Activated CD4-positive, alpha-beta T cell treated with anti-CD3 and anti-CD28 coated beads for 4 hours (primary cell): ENCODE measurements at regions not wholly inside any gene's neighbourhood (a gene's known extent, or its start where the extent isn't known, plus 50 kb on each side); places are given as distances from the start of the nearest gene placed in this dataset.

ENCODE experiments used
- DNase-seq, 2 donors: peaks; one replicate each; pipeline ENCODE4 v3.0.0-alpha.2; 2020

GRCh38 chr1:98103617-98104285 lies 182.9 kb upstream of the DPYD start:
- no peak for DNase-seq

GRCh38 chr1:98102345-98103030 lies 181.7 kb upstream of the DPYD start:
- no peak for DNase-seq

- DNase-seq: no peak
These were observed 180.5 kb upstream of the DPYD start for GRCh38 chr1:98101364-98101763.

DNA sequence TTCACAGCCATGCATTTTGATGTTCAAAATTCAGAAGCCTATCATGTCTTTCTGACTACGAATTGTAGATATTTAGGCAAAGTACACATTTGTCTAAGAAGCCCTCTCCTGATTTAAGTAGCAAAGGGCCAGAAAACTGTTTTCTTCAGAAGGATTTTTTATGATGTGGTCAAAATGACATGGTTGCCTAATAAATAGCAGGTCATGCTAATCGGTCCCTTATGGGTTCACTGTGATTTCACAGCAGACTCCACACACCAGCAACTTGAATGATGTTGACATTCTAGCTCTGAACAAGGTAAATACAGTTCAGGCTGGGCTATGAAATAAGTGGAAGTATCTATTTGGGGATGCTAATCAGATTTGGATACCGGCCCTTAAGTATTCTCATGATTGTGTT lies 178.7 kb upstream of the DPYD start:
- no peak for DNase-seq

GRCh38 chr1:98098473-98098872 lies 177.6 kb upstream of the DPYD start:
- no peak for DNase-seq

GRCh38 chr1:98090351-98090750 lies 169.5 kb upstream of the DPYD start:
- DNase-seq: no peak

DNA sequence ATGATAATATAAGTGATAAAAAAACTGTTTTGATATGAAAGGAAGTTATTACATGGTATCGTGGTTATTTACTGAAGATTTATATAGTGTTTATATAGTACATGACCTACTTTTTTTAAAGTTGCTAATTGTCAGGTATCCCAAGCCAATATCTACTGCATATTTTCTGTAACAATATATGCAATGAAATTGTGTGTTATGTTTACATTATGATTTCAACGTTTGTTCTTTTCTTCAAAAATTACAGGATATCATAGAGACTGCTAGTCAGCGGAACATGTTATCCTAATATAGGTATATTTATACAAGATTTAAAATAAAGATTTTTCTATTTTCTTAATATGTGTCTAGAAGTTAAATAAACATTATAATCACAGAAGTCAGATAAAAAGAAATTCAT lies 167.5 kb upstream of the DPYD start:
- no peak for DNase-seq

- DNase-seq: no peak
These were observed 166.1 kb upstream of the DPYD start for GRCh38 chr1:98086796-98087441.

DNA sequence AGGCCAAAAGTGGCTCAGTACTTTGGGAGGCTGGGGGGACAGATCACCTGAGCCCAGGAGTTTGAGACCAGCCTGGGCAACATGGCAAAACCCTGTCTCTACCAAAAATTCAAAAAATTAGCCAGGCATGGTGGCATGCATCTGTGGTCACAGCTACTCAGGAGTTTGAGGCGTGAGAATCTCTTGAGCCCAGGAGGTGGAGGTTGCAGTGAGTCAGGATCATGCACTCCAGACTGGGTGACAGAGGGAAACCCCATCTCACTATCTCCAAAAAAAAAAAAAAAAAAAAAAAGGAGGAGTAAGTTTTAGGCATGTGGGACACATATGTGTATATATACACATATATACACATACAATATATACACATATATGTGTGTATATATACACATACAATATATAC lies 165.3 kb upstream of the DPYD start:
- no peak for DNase-seq

DNA sequence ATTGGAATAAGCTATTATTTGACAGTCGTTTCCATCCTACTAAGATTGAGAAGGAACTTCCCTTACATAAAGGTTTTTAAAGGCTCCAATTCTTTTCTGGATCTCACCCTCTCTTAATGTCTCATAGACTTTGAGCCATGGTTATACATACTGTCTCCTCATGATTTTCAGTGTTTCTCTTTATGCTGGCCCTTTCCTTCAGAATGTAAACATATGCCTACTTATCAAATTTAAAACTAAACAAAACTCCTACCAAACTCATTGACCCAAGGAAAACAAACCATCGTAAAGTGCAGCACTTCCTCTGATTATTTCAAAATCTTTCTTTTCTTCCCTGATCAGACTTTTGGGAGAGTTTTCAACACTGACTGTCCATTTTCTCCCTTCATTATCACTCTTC lies 163.4 kb upstream of the DPYD start:
- no peak for DNase-seq

DNA sequence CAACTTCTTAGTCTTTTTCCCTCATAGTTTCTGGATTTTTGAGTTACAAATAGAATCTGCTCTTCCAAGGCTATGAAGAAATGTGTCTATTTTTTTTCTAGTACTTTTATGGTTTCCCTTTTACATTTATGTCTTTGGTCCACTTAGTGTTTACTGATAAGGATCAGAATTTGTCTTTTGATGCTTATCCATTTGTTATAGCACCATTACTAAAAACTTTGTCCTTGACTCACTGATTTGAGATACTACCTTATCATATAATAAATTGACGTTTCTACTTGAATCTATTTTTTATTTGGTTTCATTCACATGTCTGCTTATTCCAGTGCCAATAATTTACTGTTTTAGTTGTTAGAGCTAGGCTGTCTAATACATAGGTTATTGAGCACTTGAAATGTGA lies 161.1 kb upstream of the DPYD start:
- no peak for DNase-seq

- no peak for DNase-seq
These were observed 157.8 kb upstream of the DPYD start for GRCh38 chr1:98078596-98078995.

DNA sequence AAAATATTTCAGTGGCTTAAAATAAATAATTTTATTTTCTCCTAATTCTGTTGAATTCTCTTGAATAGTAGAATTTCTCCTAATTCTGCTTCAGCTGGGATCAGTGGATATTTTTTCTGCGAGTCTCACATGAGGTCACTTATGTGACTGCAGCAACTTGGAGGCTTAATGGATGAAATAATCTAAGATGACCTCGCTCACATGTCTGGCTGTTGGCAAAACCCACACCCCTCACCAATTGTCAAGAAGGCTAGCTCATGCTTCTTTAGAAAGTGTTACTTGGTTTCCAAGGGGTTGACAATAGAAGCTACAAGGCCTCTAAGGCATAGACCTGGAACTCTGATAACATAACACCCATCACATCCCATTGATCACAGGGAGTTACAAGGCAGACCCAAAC lies 156.9 kb upstream of the DPYD start:
- no peak for DNase-seq

GRCh38 chr1:98075626-98076025 lies 154.8 kb upstream of the DPYD start:
- DNase-seq: no peak

DNA sequence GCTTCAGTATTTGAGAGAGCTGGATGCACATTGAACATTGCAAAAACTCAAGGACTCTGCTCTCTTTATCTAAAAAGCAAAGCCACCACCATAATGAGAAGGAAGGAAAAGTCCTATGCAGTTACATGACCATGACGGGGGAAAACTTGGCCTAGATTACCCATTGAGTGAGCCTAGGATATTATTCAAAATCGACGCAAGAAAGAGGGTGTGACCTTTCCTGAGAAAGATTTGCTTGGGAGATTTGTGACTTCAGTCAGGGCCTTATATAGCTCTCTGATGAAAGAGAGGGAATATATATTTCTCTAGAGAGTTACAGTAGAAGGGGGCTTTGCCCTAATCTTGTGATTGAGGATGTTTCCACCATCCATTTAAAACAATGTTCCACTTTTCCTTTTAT lies 153.0 kb upstream of the DPYD start:
- DNase-seq: no peak

GRCh38 chr1:98073106-98073505 lies 152.3 kb upstream of the DPYD start:
- no peak for DNase-seq

DNA sequence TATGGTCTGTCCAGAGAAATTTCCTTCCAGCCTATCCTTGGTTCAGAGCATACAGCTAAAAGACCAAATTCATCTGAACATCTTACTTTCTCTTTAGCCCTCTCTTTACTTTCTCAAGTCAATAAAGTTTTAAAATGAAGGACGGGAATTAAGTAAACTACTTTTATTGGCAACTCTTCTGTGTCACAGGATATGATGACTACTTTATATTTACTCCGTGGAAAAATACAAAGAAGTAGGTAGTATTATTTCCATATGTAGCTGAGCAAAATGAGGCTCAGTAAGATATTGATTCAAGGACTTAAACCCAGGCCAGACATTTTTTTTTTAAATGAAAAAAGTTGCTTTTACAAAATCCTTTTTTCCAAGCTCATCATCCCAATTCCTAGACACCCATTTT lies 151.2 kb upstream of the DPYD start:
- no peak for DNase-seq

GRCh38 chr1:98068016-98068415 lies 147.2 kb upstream of the DPYD start:
- DNase-seq: no peak

DNA sequence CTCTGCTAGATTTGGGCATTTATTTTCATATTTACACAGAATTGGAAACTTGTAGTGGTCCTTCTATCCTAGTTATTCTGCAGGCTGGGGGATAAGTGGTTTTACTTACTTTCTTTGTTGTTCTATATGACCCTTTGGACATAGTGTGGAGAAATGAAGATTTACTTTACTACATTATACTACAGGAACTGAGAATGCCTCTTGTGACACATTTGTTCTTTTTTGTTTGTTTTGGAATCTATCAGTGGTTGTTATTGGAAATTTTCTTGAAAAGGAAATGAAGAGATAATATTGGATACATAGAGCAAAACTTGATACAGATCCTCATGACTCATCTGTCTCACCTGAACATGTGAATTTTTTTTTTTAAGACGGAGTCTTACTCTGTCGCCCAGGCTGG lies 146.1 kb upstream of the DPYD start:
- DNase-seq: no peak

DNA sequence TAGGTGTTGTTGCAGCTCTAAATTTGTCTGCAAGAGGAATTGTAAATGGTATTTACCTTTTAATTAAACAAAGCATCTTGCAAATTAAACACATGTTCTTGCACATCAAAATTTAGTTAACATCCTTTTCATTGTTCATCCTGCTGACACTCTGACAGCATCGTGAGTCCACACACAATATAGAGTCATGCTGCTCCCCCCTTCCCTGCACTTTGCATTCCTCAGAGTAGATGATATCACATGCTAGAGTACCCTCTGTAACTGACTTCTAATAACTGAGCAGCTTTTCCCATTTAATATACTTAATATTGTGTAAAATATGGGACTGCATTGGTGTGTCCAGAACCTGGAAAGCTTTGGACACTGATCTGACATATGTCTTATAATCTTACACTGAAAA lies 138.8 kb upstream of the DPYD start:
- DNase-seq: no peak

DNA sequence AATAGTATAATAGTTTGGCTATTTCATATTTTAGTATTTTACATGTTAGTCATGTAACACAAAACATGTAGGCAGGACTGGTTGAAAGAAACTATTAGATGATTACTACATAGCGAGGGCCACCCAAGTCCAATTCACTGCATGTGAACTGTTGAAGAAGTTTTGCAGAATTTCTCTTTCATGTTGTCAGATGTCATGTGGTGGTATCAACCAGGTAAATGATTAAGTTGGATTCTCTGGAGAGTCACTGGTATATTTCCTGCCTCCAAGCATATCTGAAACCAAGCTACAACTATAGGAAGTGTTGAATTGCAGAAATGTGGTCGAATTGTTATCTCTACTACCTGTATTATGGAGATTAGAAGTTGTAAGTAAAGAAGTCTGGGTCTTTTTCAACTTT lies 137.8 kb upstream of the DPYD start:
- no peak for DNase-seq

- no peak for DNase-seq
These were observed 136.5 kb upstream of the DPYD start for GRCh38 chr1:98057236-98057910.

GRCh38 chr1:98056781-98057180 lies 135.9 kb upstream of the DPYD start:
- no peak for DNase-seq

- no peak for DNase-seq
These were observed 134.6 kb upstream of the DPYD start for GRCh38 chr1:98055457-98055856.
